Fibroblast of the aortic adventitia (primary cell): ENCODE measurements at regions not wholly inside any gene's neighbourhood (a gene's known extent, or its start where the extent isn't known, plus 50 kb on each side); places are given as distances from the start of the nearest gene placed in this dataset.
A peak's percentile ranks its signal among the peaks of the same experiment; 100 is the strongest.

ENCODE experiments used
- DNase-seq: peaks from one replicate; pipeline ENCODE4 v3.0.0-alpha.2; 2010; ENCODE audit warnings: low read depth
- H3K4me3 ChIP-seq: 2 replicates; pipeline ENCODE4 v1.5.1; 2011; ENCODE audit warnings: low read depth, mild to moderate bottlenecking, control low read depth, low read length, moderate library complexity
- CTCF ChIP-seq: IDR thresholded peaks from 2 replicates; pipeline ENCODE4 v1.5.1; 2011; ENCODE audit warnings: mild to moderate bottlenecking, low read length, control low read depth, inconsistent platforms; ENCODE audit not compliant: insufficient read depth

GRCh38 chr6:125363824-125364165 is 62.0 kb upstream of the HDDC2 start:
- TF ChIP-seq CTCF = no peak
- no peak for DNase-seq

GRCh38 chr6:125365230-125365629 is 63.5 kb upstream of the HDDC2 start:
- no peak for TF ChIP-seq CTCF
- peak; percentile 31 for DNase-seq
- no peak overlapping the region for H3K4me3 ChIP-seq

More at GRCh38 chr6:125363824-125364165, 62.0 kb upstream of the HDDC2 start:
- H3K4me3 ChIP-seq = peak overlapping the region; percentile 59

- no peak for TF ChIP-seq CTCF
- no peak overlapping the region for H3K4me3 ChIP-seq
- DNase-seq = peak; percentile 51
These were observed 65.4 kb upstream of the HDDC2 start for GRCh38 chr6:125367036-125367782.

- no peak for DNase-seq
- TF ChIP-seq CTCF = no peak
- no peak overlapping the region for H3K4me3 ChIP-seq
These were observed 68.6 kb upstream of the HDDC2 start for GRCh38 chr6:125370343-125370742.

GRCh38 chr6:125375013-125375412 is 73.2 kb upstream of the HDDC2 start:
- TF ChIP-seq CTCF = no peak
- DNase-seq = no peak
- H3K4me3 ChIP-seq = no peak overlapping the region

- DNase-seq = peak; percentile 63
- no peak overlapping the region for H3K4me3 ChIP-seq
- no peak for TF ChIP-seq CTCF
These were observed 74.1 kb upstream of the HDDC2 start for GRCh38 chr6:125375821-125376220.

GRCh38 chr6:125377621-125378020 is 75.9 kb upstream of the HDDC2 start:
- DNase-seq = peak; percentile 30
- TF ChIP-seq CTCF = no peak
- no peak overlapping the region for H3K4me3 ChIP-seq
